HG02678 (cell line): ENCODE measurements at regions not wholly inside any gene's neighbourhood (a gene's known extent, or its start where the extent isn't known, plus 50 kb on each side); places are given as distances from the start of the nearest gene placed in this dataset.

ENCODE experiments used
- ATAC-seq: cut with Tn5 transposase; IDR thresholded peaks from one replicate; pipeline ENCODE4 v1.9.1; 2021; ENCODE audit warnings: mild to moderate bottlenecking, moderate library complexity; ENCODE audit not compliant: unreplicated experiment

DNA sequence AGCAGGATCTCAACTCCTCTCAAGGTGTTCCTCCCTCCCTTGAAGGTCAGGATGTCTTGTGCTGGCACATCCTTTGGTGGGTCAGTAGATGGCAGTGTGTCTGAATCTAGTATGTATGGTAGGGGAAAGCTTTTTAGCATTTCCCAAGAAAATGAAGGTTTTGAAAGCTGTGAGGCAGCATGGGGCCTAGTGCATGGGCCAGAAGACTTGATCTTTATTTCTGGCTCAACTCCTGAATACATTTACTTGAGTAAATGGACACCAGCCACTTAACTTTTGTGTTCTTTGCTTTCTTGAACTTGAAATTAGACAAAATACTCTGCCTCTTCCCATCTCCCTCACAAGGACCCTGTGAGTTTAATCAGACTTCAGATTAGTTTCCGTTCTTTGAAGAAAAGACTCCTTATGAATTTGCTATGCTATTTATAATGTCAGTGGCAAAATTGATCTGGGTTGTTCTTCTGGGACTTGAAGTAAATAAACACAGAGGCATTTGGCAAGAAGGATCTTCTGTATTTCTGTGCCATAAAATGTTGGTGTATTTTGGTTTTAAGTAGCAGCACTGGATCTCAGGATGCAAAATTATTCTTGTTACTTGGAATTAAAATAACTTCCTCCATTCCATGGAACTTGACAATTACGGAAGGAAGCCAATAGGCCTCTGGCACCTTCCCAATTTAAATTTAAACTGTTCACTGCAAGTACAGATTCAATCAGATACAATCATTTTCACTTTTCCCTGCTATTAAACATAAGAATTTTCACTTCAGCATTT is 288.8 kb downstream of the CASP12 start:
- peak; percentile 95 for ATAC-seq

DNA sequence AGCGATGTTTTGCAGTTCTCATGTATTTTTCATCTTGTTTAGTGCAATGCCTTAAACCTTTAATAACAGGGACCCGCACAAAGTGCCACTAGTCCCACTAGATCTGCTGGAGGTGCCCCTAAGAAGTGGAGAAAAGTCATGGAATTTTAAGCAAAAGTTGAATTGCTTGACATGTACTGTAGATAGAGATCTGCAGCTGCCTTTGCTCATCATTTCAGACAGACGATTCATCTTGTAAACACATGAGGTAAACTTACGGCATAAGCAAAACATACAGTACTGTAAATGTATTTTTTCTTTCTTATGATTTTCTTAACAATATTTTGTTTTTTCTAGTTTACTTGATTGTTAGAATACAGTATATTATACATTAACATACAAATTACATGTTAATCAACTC is 295.6 kb downstream of the CASP12 start:
- no peak for ATAC-seq

DNA sequence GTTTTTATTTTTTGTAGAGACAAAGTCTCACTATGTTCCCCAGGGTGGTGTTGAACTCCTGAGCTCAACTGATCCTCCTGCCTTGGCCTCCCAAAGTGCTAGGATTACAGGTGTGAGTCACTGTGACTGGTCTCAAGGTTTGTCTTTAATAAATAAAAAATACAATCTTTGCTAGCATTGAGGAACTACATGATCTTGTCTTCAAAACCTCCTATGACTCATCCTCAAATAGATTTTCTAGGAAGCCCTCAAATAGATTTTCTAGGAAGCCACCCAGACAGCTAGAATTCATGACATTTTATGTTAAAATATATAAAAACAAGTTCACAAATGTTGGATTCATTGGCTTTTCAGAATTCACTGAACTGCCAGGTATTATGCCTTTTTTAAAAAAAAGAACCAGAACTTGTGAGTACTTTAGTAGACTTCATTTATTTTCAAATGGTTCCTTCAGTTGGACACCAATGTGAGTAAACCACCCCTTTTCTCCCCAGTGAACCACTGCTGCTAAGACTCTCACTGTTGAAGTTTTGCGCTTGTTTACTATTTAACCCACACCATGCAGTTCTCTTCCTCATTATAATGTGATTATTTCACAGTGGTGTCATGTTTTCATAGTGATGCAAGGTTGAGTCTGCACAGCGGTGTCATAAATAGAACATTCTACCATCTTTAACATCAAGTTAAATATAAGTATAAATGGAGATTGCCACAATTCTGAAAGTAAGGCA is 303.9 kb downstream of the CASP12 start:
- no peak for ATAC-seq

DNA sequence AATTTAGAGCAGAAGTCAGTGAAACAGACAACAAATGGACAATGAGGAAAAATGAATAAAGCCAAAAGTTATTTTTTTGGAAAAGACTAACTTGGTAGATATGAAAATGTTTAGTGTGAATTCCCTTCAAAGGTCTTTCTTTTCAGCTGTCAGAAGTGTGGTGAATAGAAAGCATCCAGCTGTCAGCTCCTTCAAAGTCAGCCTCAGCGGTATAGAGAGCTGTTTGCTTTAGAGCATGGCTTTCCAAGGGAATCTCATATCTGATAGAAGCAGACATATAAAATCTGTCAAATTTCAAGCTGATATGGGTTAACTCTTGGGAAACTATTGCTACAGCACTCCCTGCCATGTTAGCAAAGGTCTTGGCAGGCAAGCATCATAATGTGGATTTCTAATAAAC is 309.3 kb downstream of the CASP12 start:
- ATAC-seq, result no peak

GRCh38 chr11:104588446-104588845 is 309.8 kb downstream of the CASP12 start:
- ATAC-seq, result no peak

DNA sequence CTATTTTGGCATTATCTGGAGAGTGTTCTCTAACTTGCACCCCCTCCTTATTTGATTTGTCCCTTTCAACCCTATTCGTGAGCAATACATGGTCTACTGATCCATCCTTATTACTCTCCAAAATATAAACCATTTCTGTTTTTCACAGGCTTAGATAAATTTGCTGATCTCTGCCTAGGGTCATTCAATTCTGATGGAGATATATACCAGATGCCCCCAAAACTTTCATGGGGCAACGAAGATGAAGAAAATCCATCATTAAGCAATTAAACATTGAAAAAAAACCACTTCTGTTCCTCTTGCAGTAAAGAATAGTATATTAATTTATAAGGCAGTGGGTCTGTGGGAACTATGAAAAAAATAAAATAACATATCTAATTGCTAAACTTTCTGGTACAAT is 313.4 kb downstream of the CASP12 start:
- ATAC-seq, result no peak

GRCh38 chr11:104583857-104584256 is 314.4 kb downstream of the CASP12 start:
- ATAC-seq, result no peak

DNA sequence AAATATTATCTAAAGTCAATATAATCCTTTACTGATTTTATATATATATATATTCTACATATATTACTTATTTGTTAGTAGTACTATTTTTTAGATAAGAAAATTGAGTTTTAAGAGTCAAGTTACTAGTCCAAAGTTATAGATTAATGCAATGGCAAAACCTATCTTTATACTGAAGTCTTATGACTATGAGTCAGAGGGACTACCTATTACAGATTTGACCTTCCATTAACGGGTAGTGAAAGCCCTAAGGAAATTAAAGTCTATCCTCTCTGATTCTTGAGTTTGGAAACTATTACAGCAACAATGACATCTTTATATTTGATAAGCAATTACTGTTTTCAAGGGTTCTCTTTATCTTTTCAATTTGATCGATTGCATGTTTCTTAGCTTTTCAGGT is 315.8 kb downstream of the CASP12 start:
- ATAC-seq, result no peak

GRCh38 chr11:104581246-104581980 is 316.8 kb downstream of the CASP12 start:
- ATAC-seq, result no peak

DNA sequence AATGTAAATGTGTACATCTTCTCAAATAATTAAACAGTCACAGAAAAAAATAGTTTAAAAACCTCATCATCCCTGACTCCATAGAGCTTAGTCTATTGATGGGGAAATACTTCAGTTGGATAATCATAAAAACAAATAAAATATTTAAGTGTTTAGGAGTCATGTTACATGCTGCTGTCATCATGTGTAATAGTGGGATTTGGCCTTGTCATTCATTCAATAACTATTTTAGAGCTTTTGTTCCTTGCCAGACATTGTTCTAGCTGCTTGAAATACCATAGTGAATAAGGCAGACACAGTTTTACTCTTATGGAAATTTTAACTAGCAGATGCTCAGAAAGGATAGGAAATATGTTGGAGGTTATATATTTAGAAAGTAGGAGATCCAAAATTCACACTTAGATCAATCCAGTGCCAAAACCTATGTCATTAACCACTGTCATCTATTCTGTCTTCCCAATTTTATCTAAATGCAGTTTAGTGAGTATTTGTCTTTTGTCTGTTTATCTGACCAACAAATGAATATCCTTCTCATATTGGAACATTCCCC is 324.7 kb downstream of the CASP12 start:
- no peak for ATAC-seq

GRCh38 chr11:104572279-104572678 is 326.0 kb downstream of the CASP12 start:
- ATAC-seq, result no peak

DNA sequence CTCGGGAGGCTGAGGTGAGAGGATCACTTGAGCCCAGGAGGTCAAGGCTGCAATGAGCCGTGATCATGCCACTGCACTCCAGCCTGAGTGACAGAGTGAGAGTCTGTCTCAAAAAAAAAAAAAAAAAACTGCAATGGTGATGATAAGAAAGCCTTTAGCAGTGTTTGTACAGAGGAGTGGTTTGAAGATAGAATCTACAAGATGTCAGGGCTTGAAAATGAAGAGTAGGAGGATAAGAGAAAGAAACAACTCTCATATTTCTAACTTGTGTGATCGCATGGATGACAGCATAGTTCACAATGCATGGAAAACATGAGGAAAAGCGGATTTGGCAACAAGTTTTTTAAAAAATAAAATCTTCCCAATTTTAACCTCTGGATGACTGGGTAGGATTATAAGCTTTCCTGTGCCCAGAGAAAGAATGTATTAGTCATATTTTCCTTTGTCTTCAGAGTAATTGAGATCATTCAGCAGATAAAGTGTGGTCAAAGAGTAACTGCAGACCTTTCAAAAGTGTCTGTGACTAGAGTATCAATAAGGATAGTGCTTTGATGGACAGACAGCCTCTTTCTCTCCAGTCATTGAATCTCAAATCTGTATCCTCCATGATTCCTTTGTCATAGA is 328.1 kb downstream of the CASP12 start:
- ATAC-seq, result no peak

GRCh38 chr11:104565583-104565961 is 332.7 kb downstream of the CASP12 start:
- no peak for ATAC-seq

DNA sequence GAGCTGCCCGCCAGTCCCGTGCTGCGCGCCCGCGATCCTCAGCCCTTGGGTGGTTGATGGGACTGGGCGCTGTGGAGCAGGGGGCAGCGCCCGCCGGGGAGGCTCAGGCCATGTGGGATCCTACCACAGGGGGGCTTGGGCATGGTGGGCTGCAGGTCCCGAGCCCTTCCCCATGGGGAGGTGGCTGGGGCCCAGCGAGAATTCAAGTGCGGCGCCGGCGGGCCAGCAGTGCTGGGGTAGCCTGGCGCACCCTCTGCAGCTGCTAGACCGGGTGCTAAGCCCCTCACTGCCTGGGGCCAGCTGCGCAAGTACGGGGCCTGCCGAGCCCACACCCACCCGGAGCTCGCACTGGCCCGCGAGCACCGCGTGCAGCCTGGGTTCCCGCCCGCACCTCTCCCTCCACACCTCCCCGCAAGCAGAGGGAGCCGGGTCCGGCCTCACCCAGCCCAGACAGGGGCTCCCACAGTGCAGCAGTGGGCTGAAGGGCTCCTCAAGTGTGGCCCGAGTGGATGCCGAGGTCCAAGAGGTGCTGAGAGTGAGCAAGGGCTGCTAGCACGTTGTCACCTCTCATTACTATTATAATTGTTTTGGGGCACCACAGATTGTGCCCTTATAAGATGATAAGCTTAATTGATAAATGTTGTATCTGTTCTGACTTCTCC is 333.2 kb downstream of the CASP12 start:
- no peak for ATAC-seq

- no peak for ATAC-seq
Observed at GRCh38 chr11:104556606-104557301, 341.5 kb downstream of the CASP12 start.

DNA sequence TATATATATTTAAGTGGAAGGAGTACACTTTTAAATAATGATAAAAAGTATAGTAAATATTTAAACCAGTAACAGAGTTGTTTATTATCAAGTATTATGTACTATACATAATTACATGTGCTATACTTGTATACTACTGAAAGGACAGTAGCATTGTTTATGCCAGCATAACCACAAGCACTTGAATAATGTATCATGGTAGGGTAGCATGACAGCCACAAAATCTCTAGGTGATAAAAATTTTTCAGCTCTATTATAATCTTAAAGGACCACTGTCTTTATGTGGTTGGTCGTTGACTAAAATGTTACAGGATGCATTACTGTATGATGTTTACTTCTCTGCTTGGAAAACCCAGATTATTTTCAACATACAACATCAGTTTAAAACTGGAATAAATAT is 349.2 kb downstream of the CASP12 start:
- no peak for ATAC-seq

DNA sequence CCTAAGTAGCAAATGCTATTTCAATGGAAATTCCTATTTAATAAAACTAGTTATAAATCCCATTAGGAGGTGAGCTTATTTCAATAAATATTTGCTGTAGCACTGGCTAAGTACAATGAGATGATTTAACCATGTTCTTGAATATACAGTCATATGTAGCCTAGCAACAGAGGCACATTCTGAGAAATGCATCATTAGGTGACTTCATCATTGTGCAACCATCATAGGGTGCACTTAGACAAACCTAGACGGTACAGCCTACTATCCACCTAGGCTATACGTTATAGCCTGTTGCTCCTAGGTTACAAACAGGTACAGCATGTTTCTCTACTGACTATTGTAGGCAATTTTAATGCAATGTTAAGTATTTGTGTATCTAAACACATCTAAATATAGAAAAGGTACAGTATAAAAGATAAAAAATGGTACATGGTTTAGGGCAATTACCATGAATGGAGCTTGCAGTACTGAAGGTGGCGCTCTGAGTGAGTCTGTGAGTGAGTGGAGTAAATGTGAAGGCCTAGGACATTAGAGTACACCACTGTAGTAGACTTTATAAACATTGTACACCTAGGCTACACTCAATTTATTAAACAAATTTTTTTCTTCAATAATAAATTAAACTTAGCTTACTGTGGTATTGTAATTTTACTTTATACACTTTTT is 350.1 kb downstream of the CASP12 start:
- ATAC-seq, result no peak

DNA sequence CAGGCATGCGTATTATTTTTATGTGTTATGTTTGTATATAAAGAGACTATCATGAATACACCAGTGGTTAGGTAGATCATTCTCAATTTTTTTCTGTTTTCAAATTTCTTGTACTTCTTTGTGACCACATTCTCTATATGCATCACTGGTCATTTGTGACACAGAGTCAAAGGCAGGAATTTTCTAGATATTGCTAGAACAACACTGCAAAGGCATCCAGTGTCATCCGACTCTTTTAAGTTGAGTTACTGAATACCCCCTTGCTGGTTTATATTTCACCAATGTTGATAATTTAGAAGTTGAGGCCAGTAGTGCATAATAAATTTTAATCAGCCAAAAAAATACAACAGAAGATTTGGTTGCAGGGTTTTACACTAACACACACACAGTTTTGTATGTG is 351.8 kb downstream of the CASP12 start:
- ATAC-seq, result no peak

DNA sequence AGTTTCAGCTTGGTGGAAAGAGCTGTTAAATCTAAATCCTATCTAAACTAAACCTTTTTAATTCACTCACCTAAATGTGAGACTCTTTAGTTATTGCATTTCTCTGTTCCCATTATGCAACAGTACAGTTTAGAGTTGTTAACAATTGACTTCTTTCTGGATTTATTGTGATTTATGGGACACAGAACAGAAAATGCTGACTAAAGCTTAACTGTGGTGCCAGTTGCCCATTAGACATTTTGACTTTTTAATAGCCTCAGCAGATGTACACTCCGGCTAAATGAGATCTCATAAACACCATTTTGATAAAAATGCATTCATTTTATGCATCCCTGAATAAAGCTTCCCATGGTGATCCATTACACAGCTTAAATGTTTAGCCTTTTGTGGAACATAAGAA is 356.6 kb downstream of the CASP12 start:
- ATAC-seq, result no peak
